ENCODE measurements at regions not wholly inside any gene's neighbourhood (a gene's known extent, or its start where the extent isn't known, plus 50 kb on each side); places are given as distances from the start of the nearest gene placed in this dataset.

DNA sequence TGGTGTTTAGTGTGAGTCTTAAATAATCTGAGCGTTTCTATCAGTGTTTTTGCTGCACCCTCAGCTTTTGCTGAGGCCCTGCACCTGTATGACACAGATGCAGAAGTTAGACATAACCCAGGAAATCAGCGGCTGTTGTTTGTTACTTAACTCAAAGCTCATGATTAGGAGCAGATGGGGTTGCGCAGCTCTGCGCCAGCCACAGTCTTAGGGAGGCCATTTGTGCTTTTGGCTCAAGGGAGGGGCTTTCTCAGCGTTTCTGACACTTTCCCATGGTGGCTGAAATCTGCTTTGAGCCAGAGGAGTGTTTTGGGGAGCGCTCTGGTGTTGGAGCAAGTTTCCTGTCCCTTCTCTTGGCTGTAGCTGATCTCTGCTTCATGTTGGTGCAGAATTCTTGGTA, 433.8 kb downstream of the NAF1 start:
- no peaks in the 10 kb centered on the region for H4K20me1 ChIP-seq (ENCODE audit: control insufficient read depth, extremely low read depth, insufficient read depth, low read length)
- TF ChIP-seq, protein P1, sequence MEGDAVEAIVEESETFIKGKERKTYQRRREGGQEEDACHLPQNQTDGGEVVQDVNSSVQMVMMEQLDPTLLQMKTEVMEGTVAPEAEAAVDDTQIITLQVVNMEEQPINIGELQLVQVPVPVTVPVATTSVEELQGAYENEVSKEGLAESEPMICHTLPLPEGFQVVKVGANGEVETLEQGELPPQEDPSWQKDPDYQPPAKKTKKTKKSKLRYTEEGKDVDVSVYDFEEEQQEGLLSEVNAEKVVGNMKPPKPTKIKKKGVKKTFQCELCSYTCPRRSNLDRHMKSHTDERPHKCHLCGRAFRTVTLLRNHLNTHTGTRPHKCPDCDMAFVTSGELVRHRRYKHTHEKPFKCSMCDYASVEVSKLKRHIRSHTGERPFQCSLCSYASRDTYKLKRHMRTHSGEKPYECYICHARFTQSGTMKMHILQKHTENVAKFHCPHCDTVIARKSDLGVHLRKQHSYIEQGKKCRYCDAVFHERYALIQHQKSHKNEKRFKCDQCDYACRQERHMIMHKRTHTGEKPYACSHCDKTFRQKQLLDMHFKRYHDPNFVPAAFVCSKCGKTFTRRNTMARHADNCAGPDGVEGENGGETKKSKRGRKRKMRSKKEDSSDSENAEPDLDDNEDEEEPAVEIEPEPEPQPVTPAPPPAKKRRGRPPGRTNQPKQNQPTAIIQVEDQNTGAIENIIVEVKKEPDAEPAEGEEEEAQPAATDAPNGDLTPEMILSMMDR (conservative IDR thresholded peaks at IDR 0.05 in 1 of 2, IDR thresholded peaks at IDR 0.05 in 1 of 2; ENCODE audit: low read depth in 1 of 2, low read length in 2 of 2), result no peak
- no peak for TF ChIP-seq EZH2 (IDR thresholded peaks at IDR 0.05; ENCODE audit: low read length, missing control alignments)

DNA sequence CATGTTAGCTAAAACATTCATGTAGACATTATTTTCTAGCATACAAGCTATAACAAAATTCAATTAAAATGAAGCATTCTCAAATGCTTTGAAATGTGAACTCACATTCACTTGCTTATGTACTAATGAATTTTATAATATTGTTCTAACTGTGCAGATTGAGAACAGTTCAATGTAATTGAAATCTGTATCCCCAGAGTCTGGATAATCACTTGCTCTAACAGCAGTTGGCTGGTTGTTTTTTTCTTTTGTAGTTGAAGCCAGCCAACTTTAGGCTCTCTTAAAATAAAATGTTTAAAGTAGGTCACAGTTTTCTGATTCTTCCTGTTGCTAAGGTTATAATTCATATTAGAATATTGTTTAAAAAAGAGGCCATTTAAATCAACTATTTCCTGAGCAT, 438.9 kb downstream of the NAF1 start:
- TF ChIP-seq EZH2 (IDR thresholded peaks at IDR 0.05; ENCODE audit: low read length, missing control alignments), result no peak
- TF ChIP-seq, protein P1 (conservative IDR thresholded peaks at IDR 0.05 in 1 of 2, IDR thresholded peaks at IDR 0.05 in 1 of 2; ENCODE audit: low read depth in 1 of 2, low read length in 2 of 2), result no peak
- Histone ChIP-seq H3K9ac (ENCODE audit: insufficient read depth, low read length) (no peak overlapping the region), H3K4me1 (ENCODE audit: control insufficient read depth, extremely low read depth, insufficient read depth, low read length) (no peaks in the 10 kb centered on the region), H3K9me3 (ENCODE audit: control insufficient read depth, insufficient read depth, low read depth, low read length) (no peaks in the 10 kb centered on the region), H3K27me3 (ENCODE audit: control insufficient read depth, insufficient read depth, low read length) (no peaks in the 10 kb centered on the region), H3K36me3 (ENCODE audit: control insufficient read depth, insufficient read depth, low read length) (no peaks in the 10 kb centered on the region), H3K27ac (ENCODE audit: insufficient read depth, low read length) (no peak overlapping the region), H4K20me1 (ENCODE audit: control insufficient read depth, extremely low read depth, insufficient read depth, low read length) (no peaks in the 10 kb centered on the region), H2AFZ (ENCODE audit: low read length) (no peak overlapping the region), H3K4me3 (replicated peaks in 1 of 4; ENCODE audit: control extremely low read depth in 1 of 4, insufficient read depth in 1 of 4, low read depth in 3 of 4, low read length in 4 of 4) (no peak overlapping the region), H3K4me2 (ENCODE audit: extremely low read depth, insufficient read depth, low read length) (no peak overlapping the region), H3K79me2 (ENCODE audit: control insufficient read depth, insufficient read depth, low read length) (no peaks in the 10 kb centered on the region)
- no peak for DNase-seq (ENCODE audit: low read depth in 2 of 2)

More for the DNA sequence above, 433.8 kb downstream of the NAF1 start:
- Histone ChIP-seq H3K27ac (ENCODE audit: insufficient read depth, low read length) (no peak overlapping the region), H3K4me2 (ENCODE audit: extremely low read depth, insufficient read depth, low read length) (no peak overlapping the region), H3K4me3 (replicated peaks in 1 of 4; ENCODE audit: control extremely low read depth in 1 of 4, insufficient read depth in 1 of 4, low read depth in 3 of 4, low read length in 4 of 4) (no peak overlapping the region), H3K4me1 (ENCODE audit: control insufficient read depth, extremely low read depth, insufficient read depth, low read length) (no peaks in the 10 kb centered on the region), H3K9ac (ENCODE audit: insufficient read depth, low read length) (no peak overlapping the region), H3K79me2 (ENCODE audit: control insufficient read depth, insufficient read depth, low read length) (no peaks in the 10 kb centered on the region), H2AFZ (ENCODE audit: low read length) (no peak overlapping the region), H3K9me3 (ENCODE audit: control insufficient read depth, insufficient read depth, low read depth, low read length) (no peaks in the 10 kb centered on the region), H3K36me3 (ENCODE audit: control insufficient read depth, insufficient read depth, low read length) (no peaks in the 10 kb centered on the region), H3K27me3 (ENCODE audit: control insufficient read depth, insufficient read depth, low read length) (no peaks in the 10 kb centered on the region)
- no peak for DNase-seq (ENCODE audit: low read depth in 2 of 2)

DNA sequence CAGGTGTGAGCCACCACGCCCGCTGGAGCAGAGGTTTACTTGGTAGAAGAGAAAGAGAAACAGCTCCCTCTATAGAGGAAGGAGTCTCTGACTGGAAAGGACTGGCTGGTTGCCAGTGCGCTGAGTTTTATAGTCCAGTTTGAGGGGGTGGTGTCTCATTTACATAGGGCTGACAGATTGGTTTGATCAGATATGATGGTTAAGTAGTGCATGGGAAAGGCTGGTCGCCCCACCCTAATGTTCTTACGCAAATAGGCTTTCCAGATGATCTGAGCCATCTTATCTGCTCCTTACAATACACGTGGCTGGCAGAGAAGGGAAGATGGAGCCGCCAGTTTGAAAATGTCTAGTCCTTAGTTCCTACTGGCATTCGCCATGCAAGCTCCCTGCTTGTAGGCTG, 439.5 kb downstream of the NAF1 start:
- H3K9ac ChIP-seq (ENCODE audit: insufficient read depth, low read length), result no peak overlapping the region
- H2AFZ ChIP-seq (ENCODE audit: low read length), result no peak overlapping the region
- no peak overlapping the region for H3K27ac ChIP-seq (ENCODE audit: insufficient read depth, low read length)
- TF ChIP-seq, protein P1 (conservative IDR thresholded peaks at IDR 0.05 in 1 of 2, IDR thresholded peaks at IDR 0.05 in 1 of 2; ENCODE audit: low read depth in 1 of 2, low read length in 2 of 2), result no peak
- TF ChIP-seq EZH2 (IDR thresholded peaks at IDR 0.05; ENCODE audit: low read length, missing control alignments), result no peak
- no peaks in the 10 kb centered on the region for H3K9me3 ChIP-seq (ENCODE audit: control insufficient read depth, insufficient read depth, low read depth, low read length)
- H3K79me2 ChIP-seq (ENCODE audit: control insufficient read depth, insufficient read depth, low read length), result no peaks in the 10 kb centered on the region
- no peaks in the 10 kb centered on the region for H3K27me3 ChIP-seq (ENCODE audit: control insufficient read depth, insufficient read depth, low read length)
- no peaks in the 10 kb centered on the region for H3K4me1 ChIP-seq (ENCODE audit: control insufficient read depth, extremely low read depth, insufficient read depth, low read length)
- no peaks in the 10 kb centered on the region for H4K20me1 ChIP-seq (ENCODE audit: control insufficient read depth, extremely low read depth, insufficient read depth, low read length)
- H3K4me3 ChIP-seq (replicated peaks in 1 of 4; ENCODE audit: control extremely low read depth in 1 of 4, insufficient read depth in 1 of 4, low read depth in 3 of 4, low read length in 4 of 4), result no peak overlapping the region
- no peak for DNase-seq (ENCODE audit: low read depth in 2 of 2)
- H3K4me2 ChIP-seq (ENCODE audit: extremely low read depth, insufficient read depth, low read length), result no peak overlapping the region
- no peaks in the 10 kb centered on the region for H3K36me3 ChIP-seq (ENCODE audit: control insufficient read depth, insufficient read depth, low read length)
